GM10266 (cell line): ENCODE measurements at regions not wholly inside any gene's neighbourhood (a gene's known extent, or its start where the extent isn't known, plus 50 kb on each side); places are given as distances from the start of the nearest gene placed in this dataset.

Experiments used
- DNase-seq: peaks from one replicate; pipeline ENCODE4 v3.0.0; 2012; ENCODE audit errors: extremely low spot score
- CTCF ChIP-seq: IDR thresholded peaks from 2 replicates; pipeline ENCODE4 v1.5.1; 2012; ENCODE audit warnings: mild to moderate bottlenecking, low read depth; ENCODE audit not compliant: control insufficient read depth, insufficient read depth; ENCODE audit errors: missing control alignments

GRCh38 chr1:67517046-67517445 lies 86.8 kb upstream of the SERBP1 start:
- TF ChIP-seq CTCF, result no peak
- no peak for DNase-seq

- no peak for TF ChIP-seq CTCF
- no peak for DNase-seq
These were observed 91.8 kb upstream of the SERBP1 start for GRCh38 chr1:67522001-67522441.

GRCh38 chr1:67522793-67523192 lies 92.6 kb upstream of the SERBP1 start:
- DNase-seq, result no peak
- TF ChIP-seq CTCF, result no peak

GRCh38 chr1:67524143-67525052 lies 94.2 kb upstream of the SERBP1 start:
- TF ChIP-seq CTCF, result no peak
- no peak for DNase-seq

GRCh38 chr1:67525053-67525760 lies 95.0 kb upstream of the SERBP1 start:
- DNase-seq, result no peak
- TF ChIP-seq CTCF, result no peak

GRCh38 chr1:67528141-67528540 lies 97.9 kb upstream of the SERBP1 start:
- DNase-seq, result no peak
- TF ChIP-seq CTCF, result no peak

GRCh38 chr1:67530071-67530470 lies 99.9 kb upstream of the SERBP1 start:
- no peak for TF ChIP-seq CTCF
- DNase-seq, result no peak
